ENCODE measurements at regions not wholly inside any gene's neighbourhood (a gene's known extent, or its start where the extent isn't known, plus 50 kb on each side); places are given as distances from the start of the nearest gene placed in this dataset.

DNA sequence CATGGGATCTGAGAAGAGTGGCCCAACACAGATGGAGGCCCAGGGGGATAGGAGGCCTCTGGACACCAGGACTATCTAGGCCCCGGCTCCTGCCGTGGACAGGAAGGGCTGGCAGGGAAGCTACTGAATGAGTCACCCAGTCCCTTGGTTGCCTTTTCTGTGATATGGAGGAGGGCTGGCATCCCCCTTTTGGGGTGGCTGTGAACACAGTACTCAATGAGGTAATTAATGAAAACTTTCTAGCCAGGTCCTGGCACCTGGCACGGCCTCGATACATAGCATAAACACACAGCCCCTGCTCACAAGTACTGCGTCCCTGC lies 163.2 kb downstream of the CHST1 start:
- TF ChIP-seq POLR2A (IDR thresholded peaks at IDR 0.05), result no peak
- no peak for TF ChIP-seq CTCF (IDR thresholded peaks at IDR 0.05)

All from uterus (tissue), 2 donors.